NOMO-1 treated with DMSO at 0.1 percent for 48 hours (cell line): ENCODE measurements at regions not wholly inside any gene's neighbourhood (a gene's known extent, or its start where the extent isn't known, plus 50 kb on each side); places are given as distances from the start of the nearest gene placed in this dataset.
A peak's percentile ranks its signal among the peaks of the same experiment; 100 is the strongest.

Source experiments
- DNase-seq: peaks from one replicate; lab custom pipeline; 2025; ENCODE audit not compliant: unreplicated experiment; lab: John Stamatoyannopoulos, UW

DNA sequence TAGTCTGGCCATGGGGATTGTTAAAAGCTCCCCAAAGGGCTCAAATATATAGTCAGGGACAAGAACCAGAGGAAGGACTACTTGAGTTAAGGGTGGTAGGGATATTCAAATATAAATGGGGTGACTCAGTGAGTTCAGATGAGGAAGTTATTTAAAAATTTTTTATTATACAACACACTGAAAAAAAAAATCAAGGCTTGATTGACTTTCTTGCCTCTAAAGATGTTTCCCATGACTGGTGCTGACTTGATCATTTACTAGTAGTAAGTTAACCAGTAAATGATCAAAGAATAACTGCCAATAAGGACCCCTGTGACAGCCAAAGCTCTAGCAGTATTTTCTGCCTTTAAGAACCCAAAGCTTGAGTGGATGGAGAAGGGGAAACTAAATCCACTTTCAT, 357.6 kb upstream of the NR5A2 start:
- DNase-seq, result no peak

DNA sequence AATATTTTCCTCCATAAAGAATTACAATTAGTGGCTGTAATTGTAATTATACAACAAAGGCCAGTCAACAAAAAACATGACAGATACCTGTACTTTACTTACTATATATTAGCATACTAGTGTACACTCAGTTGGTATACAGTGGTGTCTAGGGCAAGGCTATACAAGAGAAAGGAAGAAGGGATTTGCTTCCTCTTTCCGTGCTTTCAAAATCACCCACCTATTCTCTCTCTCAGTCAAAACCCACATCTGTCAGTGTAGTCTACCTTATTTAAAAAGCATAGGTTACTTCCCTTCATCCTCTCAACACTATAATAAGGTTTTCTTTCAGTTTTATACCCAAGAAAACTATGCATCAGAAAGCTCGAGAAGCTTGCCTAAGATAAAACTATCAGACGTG, 355.8 kb upstream of the NR5A2 start:
- no peak for DNase-seq

DNA sequence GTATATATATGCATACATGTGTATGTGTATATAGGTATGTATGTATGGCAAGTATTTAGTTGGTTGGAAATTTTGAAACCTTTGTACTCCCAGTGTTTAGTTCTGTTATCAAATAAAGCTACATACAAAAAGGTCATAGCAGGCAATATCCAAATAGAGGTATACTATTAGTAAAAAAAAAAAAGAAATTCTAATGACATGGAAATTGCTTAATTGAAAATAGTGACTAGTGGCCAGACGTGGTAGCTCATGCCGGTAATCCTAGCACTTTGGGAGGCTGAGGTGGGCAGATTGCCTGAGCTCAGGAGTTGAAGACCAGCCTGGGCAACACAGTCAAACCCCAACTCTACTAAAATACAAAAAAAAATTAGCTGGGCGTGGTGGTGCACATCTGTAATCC, 351.6 kb upstream of the NR5A2 start:
- no peak for DNase-seq

DNA sequence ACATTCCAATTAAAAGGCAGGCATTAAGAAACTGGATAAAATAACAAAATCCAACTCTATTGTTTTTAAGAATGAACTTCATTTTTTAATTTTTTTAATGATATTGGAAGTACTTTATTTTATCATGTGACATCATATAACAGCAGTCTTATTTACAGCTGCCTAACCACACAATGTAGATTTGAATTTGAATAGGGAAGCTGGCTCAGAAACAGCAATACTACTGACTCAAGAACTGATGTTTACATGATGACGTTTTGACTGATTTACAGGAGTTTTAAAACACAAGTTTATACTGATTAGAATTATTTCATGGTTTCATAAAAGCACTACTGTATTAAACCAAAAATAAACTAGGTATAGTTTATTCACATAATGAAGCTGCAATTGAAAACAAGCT, 348.7 kb upstream of the NR5A2 start:
- DNase-seq, result no peak

DNA sequence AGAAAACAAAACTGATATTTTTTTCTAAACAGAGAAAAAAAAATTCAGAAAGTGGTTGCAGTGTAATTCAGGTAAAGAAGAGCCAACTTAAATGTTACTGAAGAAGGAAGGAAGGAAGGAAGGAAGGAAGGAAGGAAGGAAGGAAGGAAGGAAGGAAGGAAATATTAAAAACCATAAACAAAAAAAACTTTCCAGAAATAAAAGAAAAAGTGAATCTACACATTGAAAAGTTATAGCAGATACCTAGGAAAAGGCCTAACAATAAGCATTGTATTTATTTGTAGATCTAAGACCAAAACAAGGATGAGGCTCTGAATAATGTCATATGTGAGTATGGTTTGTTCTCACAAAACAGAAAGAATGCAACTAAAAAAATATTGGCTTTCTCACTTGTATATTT, 345.4 kb upstream of the NR5A2 start:
- DNase-seq, result no peak

DNA sequence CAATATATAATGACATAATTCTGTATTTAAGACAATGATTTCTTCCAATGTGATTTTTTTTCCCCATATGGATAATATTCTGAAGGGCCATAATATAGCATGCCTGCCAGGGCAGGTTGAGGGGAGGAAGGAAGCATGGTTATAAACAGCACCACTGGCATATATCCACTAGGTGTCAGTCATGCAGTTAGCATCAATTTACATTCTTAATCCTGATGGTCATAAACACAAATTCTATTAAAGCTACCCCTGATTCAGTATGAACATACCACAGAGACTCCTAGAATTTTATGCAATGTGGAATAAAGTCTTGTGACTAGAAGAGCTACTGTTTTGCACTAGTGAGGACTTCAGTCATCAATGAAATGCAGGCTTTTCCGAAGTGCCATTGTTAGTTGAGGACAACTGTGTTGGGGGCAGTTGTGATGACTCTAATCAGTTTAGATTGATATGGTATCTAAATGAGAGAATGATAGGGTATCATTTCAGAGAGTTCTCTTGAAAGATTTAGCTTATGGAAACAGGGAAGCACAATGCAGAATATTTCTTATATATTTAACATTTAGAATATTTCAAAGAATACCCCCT, 342.7 kb upstream of the NR5A2 start:
- peak; percentile 68 for DNase-seq

DNA sequence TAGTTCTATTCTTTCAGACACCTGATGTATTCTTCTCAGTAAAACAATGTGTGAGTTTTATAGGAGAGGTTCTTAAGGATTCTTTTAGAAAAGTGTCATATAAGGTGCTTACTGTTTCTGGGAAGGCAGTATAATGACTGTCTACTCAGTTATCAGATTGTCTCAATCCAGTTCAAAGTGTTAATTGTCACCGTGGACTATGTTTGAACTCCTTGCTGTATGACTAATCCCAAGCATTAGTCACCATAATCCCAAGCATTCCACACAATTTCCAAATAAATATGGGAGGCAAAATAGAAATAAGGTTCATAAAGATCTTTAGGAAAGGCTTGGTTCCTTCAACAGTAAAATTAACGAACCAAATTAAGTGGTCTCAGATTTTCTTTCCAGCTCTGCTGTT, 342.1 kb upstream of the NR5A2 start:
- no peak for DNase-seq

DNA sequence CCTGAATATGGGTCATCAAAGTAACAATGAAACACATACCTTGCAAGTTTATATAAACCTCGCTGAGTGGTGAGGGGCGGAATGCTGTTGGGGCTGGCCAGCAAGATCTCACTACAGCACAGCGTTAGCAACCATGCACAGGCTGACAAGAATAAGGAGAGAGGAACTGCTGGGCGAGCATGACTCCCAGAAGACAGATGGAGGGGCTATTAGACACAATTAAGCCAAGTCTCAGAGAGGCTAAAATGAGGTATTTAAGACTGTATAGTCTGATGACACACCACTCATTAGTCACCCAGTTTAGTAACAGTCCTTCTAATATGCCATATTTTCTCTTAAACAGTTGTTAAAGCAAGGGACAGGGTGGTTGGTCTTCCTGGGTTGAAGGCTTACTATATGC, 340.2 kb upstream of the NR5A2 start:
- DNase-seq, result peak; percentile 78

DNA sequence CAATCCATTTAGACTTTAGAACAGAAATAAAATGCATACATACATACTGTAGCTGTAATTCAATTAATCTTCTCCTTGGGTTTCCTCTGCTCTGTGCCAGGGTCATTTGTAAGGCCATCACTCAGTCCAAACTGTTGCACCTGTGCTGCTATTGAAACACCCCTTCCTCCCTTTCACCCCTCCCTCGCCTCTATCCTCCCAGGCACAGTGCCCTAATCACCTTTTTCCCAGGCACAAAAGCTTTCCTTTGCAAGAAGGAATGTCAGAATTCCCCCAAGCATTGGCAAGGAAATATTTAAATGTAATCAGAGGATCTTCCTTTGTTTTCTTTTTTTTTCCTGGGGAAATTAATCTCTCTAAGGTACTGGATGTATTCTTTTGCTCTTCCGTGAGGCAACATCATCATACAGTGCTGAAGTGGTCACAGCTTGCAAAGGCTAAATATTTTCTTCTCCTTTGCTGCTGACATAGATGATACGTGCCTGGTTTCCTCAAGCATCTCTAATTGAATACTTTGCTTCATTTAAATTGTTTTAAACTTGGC, 339.3 kb upstream of the NR5A2 start:
- DNase-seq, result no peak

DNA sequence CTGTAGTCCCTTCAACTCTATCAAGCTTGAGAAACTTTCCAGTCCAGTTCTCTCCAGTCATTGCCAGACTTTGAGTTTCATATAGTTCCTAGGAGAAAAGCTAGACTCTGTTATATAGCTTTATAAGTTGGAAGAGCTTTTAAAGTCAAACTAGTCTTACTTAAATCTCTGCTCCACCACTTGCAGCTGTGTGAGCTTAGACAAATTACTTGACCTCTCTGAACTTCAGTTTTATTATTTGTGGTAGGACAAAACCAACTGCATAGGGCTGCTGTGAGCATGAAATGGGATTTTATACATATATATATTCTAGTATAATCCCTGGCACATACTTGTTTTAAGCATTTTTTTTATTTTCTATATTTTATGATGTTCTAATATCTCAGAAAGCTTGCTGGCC, 338.7 kb upstream of the NR5A2 start:
- DNase-seq, result no peak

DNA sequence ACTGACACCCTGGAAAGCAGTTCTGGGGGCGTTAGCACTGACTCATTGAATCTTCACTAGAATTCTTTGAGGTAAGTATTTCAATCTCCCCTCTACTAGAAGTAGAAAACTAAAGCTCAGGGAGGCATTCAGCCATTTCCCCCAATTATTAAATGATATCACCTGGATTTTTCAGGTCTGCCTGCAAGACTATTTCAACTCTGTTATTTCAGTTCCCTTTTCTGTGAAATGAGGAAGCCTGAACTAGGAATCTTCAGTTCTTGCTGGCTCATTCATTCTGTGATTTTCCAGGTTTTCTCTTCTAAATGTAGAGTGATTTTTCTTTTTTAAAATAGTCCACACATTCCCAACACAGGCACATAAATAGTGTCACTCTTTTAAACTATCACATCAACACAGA, 337.0 kb upstream of the NR5A2 start:
- DNase-seq, result peak; percentile 37

DNA sequence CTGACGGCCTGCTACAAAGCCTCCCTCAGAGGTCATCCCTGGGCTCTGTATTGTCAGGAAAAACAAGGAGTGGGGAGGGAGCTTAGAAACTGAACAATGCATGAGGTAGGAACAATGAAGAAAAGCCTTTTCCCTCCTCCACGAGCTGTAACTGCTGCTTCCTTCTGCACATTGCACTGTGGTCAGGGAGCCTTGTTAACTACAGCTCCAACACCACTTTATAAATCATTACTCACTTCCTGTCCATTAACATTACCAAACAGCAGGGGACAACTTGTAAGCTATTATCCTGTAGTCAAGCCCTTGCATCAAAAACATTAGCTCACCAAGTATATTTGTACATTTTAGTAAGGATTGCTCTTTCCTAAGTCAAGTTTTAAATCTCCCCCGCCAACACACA, 336.0 kb upstream of the NR5A2 start:
- peak; percentile 96 for DNase-seq

DNA sequence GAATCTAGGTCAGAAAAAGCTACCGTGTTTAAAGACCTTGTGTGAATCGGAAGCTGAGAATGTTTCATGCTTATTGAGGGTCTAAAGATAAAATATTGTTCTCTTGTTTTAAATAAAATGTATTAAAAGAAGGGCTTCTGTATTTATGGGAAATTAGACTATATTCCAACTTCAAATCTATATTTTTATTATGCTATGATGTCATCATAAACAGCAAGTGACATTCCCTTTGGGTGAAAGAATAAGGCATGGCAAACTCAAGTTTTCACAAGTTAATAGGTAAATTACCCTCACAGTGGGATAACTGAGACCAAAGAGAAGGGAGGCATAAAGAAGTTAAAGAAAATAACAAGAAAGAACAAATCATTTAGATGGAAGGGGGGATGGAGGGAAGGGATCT, 333.8 kb upstream of the NR5A2 start:
- DNase-seq, result no peak

DNA sequence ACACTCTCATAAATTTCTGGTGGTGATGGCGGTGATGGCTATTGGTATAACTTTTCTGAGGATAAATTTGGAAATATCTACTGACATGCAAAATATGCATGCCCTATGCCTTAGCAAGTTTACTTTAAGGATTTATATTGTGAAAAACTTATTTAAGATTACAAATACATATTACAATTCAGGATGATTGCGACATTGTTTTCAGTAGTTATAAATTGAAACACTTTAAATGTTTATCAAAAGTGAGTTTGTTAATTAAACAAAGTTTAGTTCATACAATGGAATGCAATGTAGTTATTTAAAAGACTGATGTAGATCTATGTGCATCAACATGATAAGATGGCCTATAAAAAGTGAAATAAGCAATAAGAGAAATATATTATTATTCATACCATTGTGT, 331.3 kb upstream of the NR5A2 start:
- no peak for DNase-seq

DNA sequence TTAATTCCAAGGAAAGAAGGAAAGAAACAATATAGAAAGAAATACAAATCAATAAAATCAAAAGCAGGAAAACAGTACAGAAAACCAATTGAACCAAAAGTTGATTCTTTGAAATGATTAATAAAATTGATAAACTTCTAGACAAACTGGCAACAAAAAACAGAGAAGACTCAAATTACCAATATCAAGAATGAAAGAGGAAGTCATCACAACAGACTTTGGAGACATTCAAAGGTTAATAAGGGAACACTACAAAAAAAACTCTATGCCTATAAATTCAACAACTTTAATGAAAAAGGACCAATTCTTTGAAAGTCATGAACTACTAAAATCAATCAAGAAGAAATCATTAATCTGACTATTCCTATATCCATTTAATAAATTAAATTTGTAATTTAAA, 329.3 kb upstream of the NR5A2 start:
- DNase-seq, result peak; percentile 13

DNA sequence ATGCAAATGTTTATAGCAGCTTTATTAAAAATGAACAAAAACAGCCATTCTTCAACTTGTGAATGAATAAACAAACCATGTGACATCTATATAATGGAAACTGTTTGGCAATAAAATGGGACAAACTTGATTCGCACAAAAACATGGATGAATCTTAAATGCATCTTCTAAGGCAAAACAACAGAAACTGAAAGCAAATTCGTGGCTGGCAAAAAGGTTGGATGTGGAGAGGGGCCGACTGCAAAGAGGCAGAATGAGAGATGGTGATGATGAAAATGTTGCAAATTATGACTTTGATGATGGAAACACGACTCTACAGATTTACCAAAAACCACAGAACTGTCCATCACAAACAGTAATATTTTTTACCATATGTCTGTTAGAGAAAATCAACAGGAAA, 327.0 kb upstream of the NR5A2 start:
- DNase-seq, result no peak

DNA sequence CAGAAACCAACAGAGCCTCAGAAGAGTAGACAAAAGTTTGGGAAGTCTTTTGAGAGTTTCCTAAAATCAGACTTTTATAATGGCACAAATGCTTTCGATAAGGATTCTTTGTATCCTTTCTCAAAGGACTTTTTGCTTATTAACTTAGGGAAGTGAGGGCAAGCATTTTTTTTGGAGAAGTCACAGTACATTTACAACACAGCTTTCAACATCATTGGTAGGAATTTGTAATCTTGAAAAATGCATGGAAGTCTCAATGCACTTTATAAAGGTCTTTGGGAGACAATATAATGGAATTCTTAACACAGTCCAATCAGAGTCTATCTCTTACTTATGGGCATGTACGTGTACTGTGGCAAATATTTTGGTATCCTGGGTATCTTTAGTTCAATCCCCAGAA, 325.8 kb upstream of the NR5A2 start:
- DNase-seq, result peak; percentile 8

DNA sequence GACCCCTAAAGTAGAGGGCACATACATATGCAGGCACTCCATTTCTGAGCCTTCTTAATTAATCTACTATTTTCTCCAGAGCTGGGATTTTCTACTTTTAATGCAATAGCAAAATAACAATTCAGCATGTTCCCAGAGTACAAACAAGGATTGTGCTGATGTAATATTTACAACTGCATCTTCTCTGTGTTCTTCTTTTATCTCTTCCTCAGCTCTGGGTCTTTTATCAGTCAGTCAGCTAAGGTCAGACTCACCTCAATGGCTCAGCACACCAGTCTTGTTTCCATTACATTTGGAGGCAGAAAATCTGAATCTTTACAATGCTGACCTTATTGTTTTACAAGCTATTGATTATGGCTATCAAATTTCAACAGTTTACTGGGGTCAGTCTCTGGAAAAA, 323.3 kb upstream of the NR5A2 start:
- DNase-seq, result no peak

DNA sequence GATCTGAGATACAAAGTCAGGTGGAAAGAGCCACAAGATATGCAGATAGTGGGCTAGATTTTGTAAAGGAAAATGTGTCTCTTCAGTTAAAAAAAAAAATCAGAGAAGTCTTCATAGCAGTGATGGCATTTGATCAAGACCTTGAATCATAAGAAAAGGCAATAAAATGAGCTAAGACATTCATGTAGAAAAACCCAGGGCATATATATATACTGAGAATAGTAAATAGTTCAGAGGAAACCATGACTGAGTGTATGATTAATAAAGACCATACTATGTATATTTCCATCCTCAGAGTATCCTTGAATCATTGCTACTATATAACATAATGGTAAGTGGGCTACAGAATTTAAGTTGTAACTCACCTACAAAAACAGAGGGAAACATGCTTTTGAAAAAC, 321.7 kb upstream of the NR5A2 start:
- no peak for DNase-seq

DNA sequence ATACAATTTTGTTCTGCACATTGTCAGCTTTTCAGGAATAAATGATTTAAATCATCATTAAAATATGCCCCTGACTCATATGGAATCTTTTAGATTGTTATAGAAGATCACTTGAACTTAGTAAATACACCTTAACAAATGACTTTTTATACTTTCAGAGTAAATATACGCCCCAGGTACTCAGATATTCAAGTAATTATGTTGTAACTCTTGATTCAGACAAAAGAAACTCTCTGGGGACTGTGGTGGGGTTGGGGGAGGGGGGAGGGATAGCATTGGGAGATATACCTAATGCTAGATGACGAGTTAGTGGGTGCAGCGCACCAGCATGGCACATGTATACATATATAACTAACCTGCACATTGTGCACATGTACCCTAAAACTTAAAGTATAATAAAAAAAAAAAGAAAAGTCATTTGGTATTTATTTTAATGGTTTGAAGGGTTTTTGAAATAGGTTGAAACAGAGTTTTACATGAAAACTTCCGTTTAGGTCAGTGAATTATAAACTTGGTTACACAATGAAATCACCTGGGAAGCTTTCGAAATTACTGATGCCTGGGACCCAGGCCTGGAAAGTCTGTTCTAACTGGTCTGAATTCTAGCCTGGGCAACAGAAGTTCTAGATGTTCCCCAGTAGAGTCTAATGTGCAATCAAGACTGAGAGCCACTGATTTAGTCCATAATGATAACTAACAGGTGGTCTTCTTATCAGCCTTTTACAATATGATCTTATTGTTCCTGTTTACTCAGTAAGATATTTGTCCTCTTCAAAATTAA, 320.5 kb upstream of the NR5A2 start:
- DNase-seq, result no peak

DNA sequence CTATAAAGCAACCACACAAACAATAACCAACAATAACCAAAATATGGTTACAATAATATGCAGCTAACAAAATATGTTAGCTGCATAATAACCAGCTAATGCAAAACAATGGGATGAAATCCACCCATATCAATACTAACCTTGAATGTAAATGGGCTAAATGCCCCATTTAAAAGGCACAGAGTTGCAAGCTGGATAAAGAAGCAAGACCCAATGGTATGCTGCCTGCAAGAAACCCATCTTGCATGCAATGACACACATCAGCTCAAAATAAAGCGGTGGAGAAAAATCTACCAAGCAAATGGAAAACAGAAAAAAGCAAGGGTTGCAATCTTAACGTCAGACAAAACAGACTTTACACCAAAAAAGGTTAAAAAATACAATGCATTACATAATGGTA, 316.5 kb upstream of the NR5A2 start:
- DNase-seq, result no peak

DNA sequence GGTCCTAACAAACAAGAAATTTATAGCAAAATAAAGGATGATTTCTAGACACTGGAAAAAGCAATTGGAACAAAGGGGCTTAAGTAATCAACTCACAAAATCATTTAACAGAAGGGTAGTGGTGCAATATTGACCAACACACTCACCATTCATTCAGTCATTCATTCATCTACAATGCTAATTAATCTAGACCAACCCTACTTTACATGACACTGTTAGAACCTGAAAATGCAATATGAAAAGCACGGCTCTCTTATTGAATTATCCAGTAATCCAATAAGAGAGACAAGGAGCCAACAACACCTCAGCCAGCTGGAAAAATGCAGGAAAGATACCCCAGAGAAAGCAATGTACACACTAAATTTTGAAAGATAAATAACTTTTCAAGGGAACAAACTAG, 310.8 kb upstream of the NR5A2 start:
- no peak for DNase-seq
